Fibroblast of the aortic adventitia (primary cell): ENCODE measurements at regions not wholly inside any gene's neighbourhood (a gene's known extent, or its start where the extent isn't known, plus 50 kb on each side); places are given as distances from the start of the nearest gene placed in this dataset.

Experiments used
- DNase-seq: peaks from one replicate; pipeline ENCODE4 v3.0.0-alpha.2; 2010; ENCODE audit warnings: low read depth
- H3K4me3 ChIP-seq: 2 replicates; pipeline ENCODE4 v1.5.1; 2011; ENCODE audit warnings: low read depth, mild to moderate bottlenecking, control low read depth, low read length, moderate library complexity
- CTCF ChIP-seq: IDR thresholded peaks from 2 replicates; pipeline ENCODE4 v1.5.1; 2011; ENCODE audit warnings: mild to moderate bottlenecking, low read length, control low read depth, inconsistent platforms; ENCODE audit not compliant: insufficient read depth

GRCh38 chr11:95653680-95654079 is 135.9 kb downstream of the FAM76B start:
- DNase-seq = no peak
- no peak for TF ChIP-seq CTCF
- no peak overlapping the region for H3K4me3 ChIP-seq

DNA sequence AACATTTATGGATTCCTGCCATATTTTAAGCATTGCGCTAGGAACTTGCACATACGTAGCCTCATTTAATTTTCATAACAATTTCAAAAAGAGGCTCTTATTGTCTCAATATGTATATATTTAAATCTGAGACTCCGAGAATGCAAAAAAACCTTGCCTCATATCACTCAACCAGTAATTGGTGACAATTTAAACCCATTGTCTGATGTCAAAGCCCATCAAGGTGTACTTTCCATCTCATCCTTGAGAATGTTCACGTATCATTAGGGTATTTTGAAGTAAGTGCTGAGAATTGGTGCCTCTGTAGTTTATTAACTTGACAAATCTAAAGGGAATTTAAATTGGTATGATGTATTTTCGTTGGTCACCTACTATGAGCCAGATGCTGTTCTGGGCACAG is 136.5 kb downstream of the FAM76B start:
- H3K4me3 ChIP-seq = no peak overlapping the region
- no peak for TF ChIP-seq CTCF
- DNase-seq = no peak

DNA sequence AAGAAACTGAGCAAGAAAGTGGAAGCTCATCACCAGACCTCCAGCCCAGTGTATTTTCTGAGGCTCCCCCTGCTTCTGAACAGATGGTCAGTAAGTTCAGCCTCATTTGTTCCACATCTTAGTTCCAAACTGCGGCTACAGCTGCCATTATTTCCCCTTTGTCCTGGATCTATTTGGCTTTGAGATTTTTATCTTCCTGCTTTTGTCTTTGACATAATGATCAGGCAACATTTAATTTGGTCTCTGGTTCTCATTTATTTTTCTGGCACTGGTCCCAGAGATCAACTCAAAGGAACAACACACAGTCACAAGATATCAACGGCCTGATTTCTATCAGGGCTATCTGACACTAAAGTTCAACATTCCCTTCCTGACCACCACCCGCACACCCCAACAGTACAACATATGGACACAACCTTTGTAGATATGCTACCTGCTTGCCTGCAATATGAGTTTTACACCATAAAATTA is 137.5 kb downstream of the FAM76B start:
- no peak for DNase-seq
- no peak for TF ChIP-seq CTCF

DNA sequence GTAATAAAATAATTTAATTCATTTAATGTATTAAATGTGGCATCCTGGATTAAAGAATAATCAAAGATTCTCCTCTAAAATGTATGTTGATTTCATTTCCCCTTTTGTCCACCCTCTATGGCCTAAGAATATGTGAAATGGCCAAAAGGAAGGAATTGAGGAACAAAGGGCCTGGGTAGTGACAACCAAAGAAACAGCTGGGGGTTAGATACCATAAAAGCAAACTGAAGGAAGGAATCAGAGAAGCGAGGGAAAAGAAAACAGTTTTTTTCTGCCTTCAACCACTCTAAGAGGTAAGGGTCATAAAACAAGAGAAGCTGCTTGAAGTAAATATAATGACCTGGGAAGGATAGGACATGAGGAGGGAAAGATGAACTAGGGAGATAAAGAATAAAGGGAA is 139.3 kb downstream of the FAM76B start:
- no peak for DNase-seq
- no peak overlapping the region for H3K4me3 ChIP-seq
- TF ChIP-seq CTCF = no peak

More for the DNA sequence above, 137.5 kb downstream of the FAM76B start:
- no peak overlapping the region for H3K4me3 ChIP-seq

DNA sequence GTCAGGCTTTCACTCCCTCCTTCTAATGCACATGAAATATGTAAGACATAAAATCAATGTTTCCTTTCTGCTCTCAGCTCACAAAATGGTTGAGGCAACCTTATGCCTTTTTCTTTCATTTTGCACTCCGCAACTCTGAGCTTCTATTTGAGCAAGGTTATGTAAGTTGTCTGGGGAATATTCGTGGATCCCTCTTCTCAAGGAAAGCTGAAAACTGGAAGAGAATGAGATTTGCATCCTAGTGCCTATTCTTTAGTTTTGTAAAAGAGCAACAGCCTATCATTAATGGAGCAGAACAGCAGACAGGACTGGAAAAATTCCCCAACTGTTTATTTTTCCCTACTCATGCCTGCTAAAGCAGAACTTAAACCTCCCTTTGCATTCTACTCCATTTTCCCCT is 141.7 kb downstream of the FAM76B start:
- no peak overlapping the region for H3K4me3 ChIP-seq
- peak; percentile 18 for DNase-seq
- TF ChIP-seq CTCF = no peak

- DNase-seq = peak; percentile 33
- no peak for TF ChIP-seq CTCF
- no peak overlapping the region for H3K4me3 ChIP-seq
Measured at GRCh38 chr11:95647355-95647754, 142.2 kb downstream of the FAM76B start.

GRCh38 chr11:95641495-95641894 is 148.1 kb downstream of the FAM76B start:
- H3K4me3 ChIP-seq = no peak overlapping the region
- no peak for TF ChIP-seq CTCF
- DNase-seq = peak; percentile 23
